IMR-90 (cell line): ENCODE measurements at regions not wholly inside any gene's neighbourhood (a gene's known extent, or its start where the extent isn't known, plus 50 kb on each side); places are given as distances from the start of the nearest gene placed in this dataset.

Source experiments
- ATAC-seq: fragments of 200-7000 bp; cut with Tn5 transposase; 2 replicates; pipeline ENCODE4 v1.9.1; 2020; ENCODE audit warnings: low read depth, mild to moderate bottlenecking, moderate library complexity
- BruUV-seq: library from RNA; stranded (reverse); fragments of 400-500 nt; replicated peaks from 2 replicates; lab custom pipeline; 2021; lab: Mats Ljungman, UMichigan
- CTCF ChIA-PET: fragments of 300-600 bp; formaldehyde crosslinking; extraction: SDS; loops from one replicate; lab custom pipeline; 2021; ENCODE audit warnings: antibody characterized with exemption; lab: Yijun Ruan, JAX
- POLR2A ChIA-PET: fragments of 300-600 bp; sonication (Branson Sonifier 250); formaldehyde crosslinking; loops from one replicate; lab custom pipeline; 2022; ENCODE audit warnings: antibody characterized with exemption; ENCODE audit not compliant: unreplicated experiment; lab: Charles Lee
- DNase-seq: peaks from one replicate; pipeline ENCODE4 v3.0.0; 2013
- H2AFZ ChIP-seq: replicated peaks from 2 replicates; pipeline ENCODE3; 2013; ENCODE audit warnings: low read length, mild to moderate bottlenecking; ENCODE audit not compliant: poor library complexity
- H2AK5ac ChIP-seq: 2 replicates; pipeline ENCODE4 v1.6.1; 2013; ENCODE audit warnings: low read depth, low read length, inconsistent platforms
- H2AK9ac ChIP-seq: replicated peaks from 2 replicates; pipeline ENCODE3; 2013; ENCODE audit warnings: mild to moderate bottlenecking, low read depth, low read length, moderate library complexity; ENCODE audit not compliant: poor library complexity
- H2BK120ac ChIP-seq: 2 replicates; pipeline ENCODE4 v1.6.1; 2013; ENCODE audit warnings: low read depth, low read length, inconsistent platforms
- H2BK15ac ChIP-seq: 3 replicates; pipeline ENCODE4 v1.6.1; 2013; ENCODE audit warnings: low read depth, low read length, inconsistent platforms
- H2BK20ac ChIP-seq: 2 replicates; pipeline ENCODE4 v1.6.1; 2013; ENCODE audit warnings: low read depth, mild to moderate bottlenecking, inconsistent platforms, low read length, moderate library complexity
- H2BK5ac ChIP-seq: 2 replicates; pipeline ENCODE4 v1.6.1; 2013; ENCODE audit warnings: mild to moderate bottlenecking, low read depth, low read length, inconsistent platforms; ENCODE audit not compliant: poor library complexity, severe bottlenecking
- H3K14ac ChIP-seq: replicated peaks from 2 replicates; pipeline ENCODE4 v1.6.1; 2013; ENCODE audit warnings: low read depth, low read length, inconsistent platforms
- H3K18ac ChIP-seq: 2 replicates; pipeline ENCODE4 v1.6.1; 2013; ENCODE audit warnings: low read depth, low read length, control low read depth
- H3K23ac ChIP-seq: 2 replicates; pipeline ENCODE4 v1.6.1; 2013; ENCODE audit warnings: low read depth, low read length, inconsistent platforms
- H3K27ac ChIP-seq: 2 replicates; pipeline ENCODE4 v1.5.1; 2013; ENCODE audit warnings: mild to moderate bottlenecking, control low read depth, low read length; ENCODE audit not compliant: insufficient read depth
- H3K27me3 ChIP-seq: 2 replicates; pipeline ENCODE4 v1.6.1; 2013; ENCODE audit warnings: low read length; ENCODE audit not compliant: control insufficient read depth, insufficient read depth
- H3K36me3 ChIP-seq: 2 replicates; pipeline ENCODE4 v1.6.1; 2013; ENCODE audit warnings: low read length, mixed read lengths; ENCODE audit not compliant: control insufficient read depth, insufficient read depth
- H3K4ac ChIP-seq: 2 replicates; pipeline ENCODE4 v1.6.1; 2013; ENCODE audit warnings: low read depth, low read length, inconsistent platforms
- H3K4me1 ChIP-seq: 2 replicates; pipeline ENCODE4 v1.6.1; 2013; ENCODE audit warnings: low read length, mixed read lengths; ENCODE audit not compliant: control insufficient read depth, insufficient read depth
- H3K4me2 ChIP-seq: 2 replicates; pipeline ENCODE4 v1.6.1; 2013; ENCODE audit warnings: low read depth, mild to moderate bottlenecking, control low read depth, low read length, moderate library complexity
- H3K4me3 ChIP-seq: 2 replicates; pipeline ENCODE4 v1.5.1; 2013; ENCODE audit warnings: low read depth, mild to moderate bottlenecking, control low read depth, low read length, moderate library complexity; ENCODE audit not compliant: insufficient read depth
- H3K56ac ChIP-seq: 2 replicates; pipeline ENCODE4 v1.6.1; 2013; ENCODE audit warnings: low read length, inconsistent platforms; ENCODE audit not compliant: insufficient read depth; ENCODE audit errors: extremely low read depth
- H3K79me1 ChIP-seq, 2 experiments: 2 replicates each; pipeline ENCODE4 v1.6.1; 2013; ENCODE audit warnings: low read length in 2 of 2, inconsistent platforms in 1 of 2, low read depth in 1 of 2
- H3K9ac ChIP-seq: 2 replicates; pipeline ENCODE4 v1.6.1; 2013; ENCODE audit warnings: low read depth, low read length, control low read depth
- H3K9me1 ChIP-seq: 2 replicates; pipeline ENCODE4 v1.6.1; 2013; ENCODE audit warnings: low read length, inconsistent platforms; ENCODE audit not compliant: insufficient read depth
- H3K9me3 ChIP-seq: 2 replicates; pipeline ENCODE4 v1.6.1; 2013; ENCODE audit warnings: low read length; ENCODE audit not compliant: control insufficient read depth, insufficient read depth
- H4K20me1 ChIP-seq: 2 replicates; pipeline ENCODE4 v1.6.1; 2013; ENCODE audit warnings: low read length, inconsistent platforms; ENCODE audit not compliant: insufficient read depth
- H4K5ac ChIP-seq: 2 replicates; pipeline ENCODE4 v1.6.1; 2013; ENCODE audit warnings: mild to moderate bottlenecking, low read depth, low read length, control low read depth
- H4K8ac ChIP-seq, 2 experiments: 2 replicates each; pipeline ENCODE4 v1.6.1; 2013; ENCODE audit warnings: low read depth in 2 of 2, low read length in 2 of 2, control low read depth in 1 of 2, inconsistent platforms in 1 of 2
- H4K91ac ChIP-seq: 2 replicates; pipeline ENCODE4 v1.6.1; 2013; ENCODE audit warnings: low read depth, low read length, inconsistent platforms; ENCODE audit not compliant: insufficient read depth
- RFX5 ChIP-seq: IDR thresholded peaks from 2 replicates; pipeline ENCODE4 v1.8.0; 2012; ENCODE audit warnings: low read depth, mild to moderate bottlenecking, low read length, moderate library complexity
- whole genome bisulfite sequencing, 2 experiments: methylation state at CpG; one replicate each; pipeline versions ENCODE4 v1.1.5 to v1.1.7; 2013; ENCODE audit warnings: missing lambda C conversion rate in 2 of 2; ENCODE audit not compliant: insufficient read length in 1 of 2; ENCODE audit errors: extremely low coverage in 2 of 2; 5-methylcytosine and 5-hydroxymethylcytosine counted together
- dilution Hi-C: fragments of 300-500 bp; cut with HindIII; formaldehyde crosslinking; loops from one replicate; pipeline ENCODE4 v1.14.3; 2018; ENCODE audit warnings: low sequenced_read_pairs; ENCODE audit not compliant: unreplicated experiment
- in situ Hi-C: fragments of 300-500 bp; cut with MboI; formaldehyde crosslinking; loops from 3 replicates; pipeline ENCODE4 v1.14.3; 2019; ENCODE audit warnings: low sequenced_read_pairs, inconsistent platforms, mixed read lengths
- intact Hi-C: fragments of 100-400 bp; cut with micrococcal nuclease; formaldehyde crosslinking; loops from 2 replicates; pipeline ENCODE4 v1.10.0; 2022
- TF ChIP-seq, protein P1 (sequence below): fragments of 150-350 bp; IDR thresholded peaks from 2 replicates; pipeline ENCODE4 v1.6.1; 2017; ENCODE audit warnings: mild to moderate bottlenecking, antibody characterized with exemption, low read length, low read depth
- TF ChIP-seq, protein P2 (sequence below): conservative IDR thresholded peaks from 2 replicates; pipeline ENCODE4 v1.5.1; 2012; ENCODE audit warnings: mild to moderate bottlenecking, low read depth, low read length, improper control_type of control experiment

DNA sequence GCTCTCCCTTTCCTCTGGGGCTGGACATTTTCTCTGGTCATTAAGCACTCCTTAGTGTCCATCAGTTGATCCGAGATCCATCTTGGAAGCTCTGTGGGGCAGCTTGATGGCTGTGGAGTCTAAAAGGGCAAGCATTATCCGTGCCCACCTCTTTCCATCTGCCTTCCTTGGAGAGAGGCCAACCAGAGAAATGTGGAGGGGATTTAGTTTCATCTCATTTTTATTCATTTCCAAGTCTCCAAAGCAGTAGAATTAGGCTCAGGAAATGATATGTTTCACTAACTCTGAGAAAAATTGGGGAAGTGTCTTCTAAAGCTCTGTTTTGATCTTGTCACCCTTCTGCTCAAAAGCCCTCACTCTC lies 95.9 kb upstream of the KLHL25 start:
- Histone ChIP-seq H2AFZ (no peak overlapping the region), H4K91ac (no peak overlapping the region), H3K14ac (no peak overlapping the region), H3K18ac (no peak overlapping the region), H3K9me1 (no peaks in the 10 kb centered on the region), H3K4me1 (no peaks in the 10 kb centered on the region), H4K20me1 (no peaks in the 10 kb centered on the region), H3K4me3 (no peak overlapping the region), H2BK20ac (no peak overlapping the region), H3K4me2 (no peak overlapping the region), H2BK120ac (no peak overlapping the region), H2BK15ac (no peak overlapping the region), H3K9ac (no peak overlapping the region), H3K4ac (no peak overlapping the region), H3K79me1 (no peaks in the 10 kb centered on the region), H2AK9ac (no peak overlapping the region), H2BK5ac (no peak overlapping the region), H3K27me3 (peaks cover 2% of the 10 kb centered on the region; the same call in 1 of the 2 replicates), H3K36me3 (no peaks in the 10 kb centered on the region), H3K56ac (no peak overlapping the region), H4K5ac (no peak overlapping the region), H3K27ac (no peak overlapping the region), H4K8ac (no peak overlapping the region), H2AK5ac (no peak overlapping the region), H3K23ac (no peak overlapping the region), H3K9me3 (no peaks in the 10 kb centered on the region)
- ATAC-seq = no peak
- BruUV-seq = no TSS peak
- dilution Hi-C loops (no loop called here), intact Hi-C loops (no loop called here), in situ Hi-C loops (no loop called here)
- no peak for DNase-seq
- WGBS, 2 experiments = no CpG with 5 or more reads among the region's 2 CpGs
- CTCF ChIA-PET = no interaction called here
- TF ChIP-seq, protein P1, sequence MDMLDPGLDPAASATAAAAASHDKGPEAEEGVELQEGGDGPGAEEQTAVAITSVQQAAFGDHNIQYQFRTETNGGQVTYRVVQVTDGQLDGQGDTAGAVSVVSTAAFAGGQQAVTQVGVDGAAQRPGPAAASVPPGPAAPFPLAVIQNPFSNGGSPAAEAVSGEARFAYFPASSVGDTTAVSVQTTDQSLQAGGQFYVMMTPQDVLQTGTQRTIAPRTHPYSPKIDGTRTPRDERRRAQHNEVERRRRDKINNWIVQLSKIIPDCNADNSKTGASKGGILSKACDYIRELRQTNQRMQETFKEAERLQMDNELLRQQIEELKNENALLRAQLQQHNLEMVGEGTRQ = no peak
- TF ChIP-seq, protein P2, sequence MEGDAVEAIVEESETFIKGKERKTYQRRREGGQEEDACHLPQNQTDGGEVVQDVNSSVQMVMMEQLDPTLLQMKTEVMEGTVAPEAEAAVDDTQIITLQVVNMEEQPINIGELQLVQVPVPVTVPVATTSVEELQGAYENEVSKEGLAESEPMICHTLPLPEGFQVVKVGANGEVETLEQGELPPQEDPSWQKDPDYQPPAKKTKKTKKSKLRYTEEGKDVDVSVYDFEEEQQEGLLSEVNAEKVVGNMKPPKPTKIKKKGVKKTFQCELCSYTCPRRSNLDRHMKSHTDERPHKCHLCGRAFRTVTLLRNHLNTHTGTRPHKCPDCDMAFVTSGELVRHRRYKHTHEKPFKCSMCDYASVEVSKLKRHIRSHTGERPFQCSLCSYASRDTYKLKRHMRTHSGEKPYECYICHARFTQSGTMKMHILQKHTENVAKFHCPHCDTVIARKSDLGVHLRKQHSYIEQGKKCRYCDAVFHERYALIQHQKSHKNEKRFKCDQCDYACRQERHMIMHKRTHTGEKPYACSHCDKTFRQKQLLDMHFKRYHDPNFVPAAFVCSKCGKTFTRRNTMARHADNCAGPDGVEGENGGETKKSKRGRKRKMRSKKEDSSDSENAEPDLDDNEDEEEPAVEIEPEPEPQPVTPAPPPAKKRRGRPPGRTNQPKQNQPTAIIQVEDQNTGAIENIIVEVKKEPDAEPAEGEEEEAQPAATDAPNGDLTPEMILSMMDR = no peak
- TF ChIP-seq RFX5 = no peak
- POLR2A ChIA-PET = no interaction called here
